HCT116 (cell line): ENCODE measurements at regions not wholly inside any gene's neighbourhood (a gene's known extent, or its start where the extent isn't known, plus 50 kb on each side); places are given as distances from the start of the nearest gene placed in this dataset.

Source experiments
- ATF3 ChIP-seq: IDR thresholded peaks from 2 replicates; pipeline ENCODE4 v1.6.1; 2012
- CBX3 ChIP-seq: IDR thresholded peaks from 2 replicates; pipeline ENCODE4 v1.6.1; 2012; ENCODE audit warnings: low read depth
- MAX ChIP-seq: IDR thresholded peaks from 2 replicates; pipeline ENCODE4 v1.6.1; 2012
- POLR2A ChIP-seq: IDR thresholded peaks from 2 replicates; pipeline ENCODE4 v1.7.0; 2011; ENCODE audit warnings: borderline replicate concordance; ENCODE audit not compliant: insufficient read depth, insufficient read length; ENCODE audit errors: extremely low read depth
- POLR2AphosphoS5 ChIP-seq: IDR thresholded peaks from 2 replicates; pipeline ENCODE4 v1.6.1; 2011; ENCODE audit warnings: mild to moderate bottlenecking, low read depth, low read length, moderate library complexity
- RAD21 ChIP-seq: IDR thresholded peaks from 2 replicates; pipeline ENCODE4 v1.6.1; 2012; ENCODE audit warnings: low read depth, mild to moderate bottlenecking
- REST ChIP-seq: IDR thresholded peaks from 2 replicates; pipeline ENCODE4 v1.6.1; 2012; ENCODE audit warnings: low read depth

GRCh38 chr2:176760439-176760838 is 452.2 kb upstream of the HNRNPA3 start:
- no peak for TF ChIP-seq CBX3
- no peak for TF ChIP-seq POLR2AphosphoS5
- no peak for TF ChIP-seq ATF3
- no peak for TF ChIP-seq RAD21
- TF ChIP-seq REST: no peak
- TF ChIP-seq POLR2A: no peak
- no peak for TF ChIP-seq MAX
